Neural crest cell (in vitro differentiated cells): ENCODE measurements at regions not wholly inside any gene's neighbourhood (a gene's known extent, or its start where the extent isn't known, plus 50 kb on each side); places are given as distances from the start of the nearest gene placed in this dataset.
"Not testable (repeated sequence)": the region's sequence is repeated elsewhere in the genome, so short reads cannot be mapped to it uniquely, and the experiment has no call there.

Source experiments
- DNase-seq: peaks from one replicate; pipeline ENCODE4 v3.0.0; 2021; ENCODE audit warnings: low read depth, mixed read lengths, low spot score
- H3K27ac Mint-ChIP-seq: one replicate; pipeline ENCODE4 v1.8.0; 2021; ENCODE audit warnings: mild to moderate bottlenecking, mixed read lengths; ENCODE audit not compliant: unreplicated experiment
- H3K27me3 Mint-ChIP-seq: 2 replicates; pipeline ENCODE4 v1.8.0; 2021; ENCODE audit warnings: low read depth, mild to moderate bottlenecking, mixed read lengths
- H3K36me3 Mint-ChIP-seq: 2 replicates; pipeline ENCODE4 v1.8.0; 2021; ENCODE audit warnings: low read depth, mild to moderate bottlenecking, mixed read lengths
- H3K4me1 Mint-ChIP-seq: 2 replicates; pipeline ENCODE4 v1.8.0; 2021; ENCODE audit warnings: mixed read lengths
- H3K4me3 Mint-ChIP-seq: one replicate; pipeline ENCODE4 v1.8.0; 2021; ENCODE audit warnings: mild to moderate bottlenecking, mixed read lengths
- H3K9me3 Mint-ChIP-seq: 2 replicates; pipeline ENCODE4 v1.8.0; 2021; ENCODE audit warnings: mixed read lengths
- CTCF ChIP-seq: fragments of 200-600 bp; sonication (generic); conservative IDR thresholded peaks from 2 replicates; pipeline ENCODE4 v1.5.0; 2021; ENCODE audit warnings: antibody characterized with exemption, mild to moderate bottlenecking

GRCh38 chr20:28616354-28616753 lies 2641.1 kb upstream of the DEFB115 start:
- H3K9me3 Mint-ChIP-seq = peaks cover 31% of the 10 kb centered on the region
- no peak for DNase-seq
- no peak overlapping the region for H3K27ac Mint-ChIP-seq
- no peaks in the 10 kb centered on the region for H3K4me1 Mint-ChIP-seq
- peaks cover 17% of the 10 kb centered on the region for H3K36me3 Mint-ChIP-seq
- no peak for TF ChIP-seq CTCF
- no peak overlapping the region for H3K4me3 Mint-ChIP-seq
- no peaks in the 10 kb centered on the region for H3K27me3 Mint-ChIP-seq

GRCh38 chr20:28619956-28620651 lies 2637.4 kb upstream of the DEFB115 start:
- H3K4me3 Mint-ChIP-seq, H3K36me3 Mint-ChIP-seq, H3K27ac Mint-ChIP-seq, H3K27me3 Mint-ChIP-seq, H3K4me1 Mint-ChIP-seq, DNase-seq: not testable (repeated sequence)
- H3K9me3 Mint-ChIP-seq = peaks cover 13% of the 10 kb centered on the region

GRCh38 chr20:28625112-28625511 lies 2632.4 kb upstream of the DEFB115 start:
- H3K4me1 Mint-ChIP-seq = not testable (repeated sequence)
- peaks cover 16% of the 10 kb centered on the region for H3K9me3 Mint-ChIP-seq

GRCh38 chr20:28640831-28641230 lies 2616.6 kb upstream of the DEFB115 start:
- not testable (repeated sequence) for H3K27me3 Mint-ChIP-seq, DNase-seq, H3K4me1 Mint-ChIP-seq, H3K27ac Mint-ChIP-seq, H3K4me3 Mint-ChIP-seq, H3K36me3 Mint-ChIP-seq
- H3K9me3 Mint-ChIP-seq = peaks cover 22% of the 10 kb centered on the region

More at GRCh38 chr20:28625112-28625511, 2632.4 kb upstream of the DEFB115 start:
- not testable (repeated sequence) for H3K27ac Mint-ChIP-seq, H3K4me3 Mint-ChIP-seq, H3K27me3 Mint-ChIP-seq, DNase-seq, H3K36me3 Mint-ChIP-seq
